Liver (tissue), 8 donors: ENCODE measurements at regions not wholly inside any gene's neighbourhood (a gene's known extent, or its start where the extent isn't known, plus 50 kb on each side); places are given as distances from the start of the nearest gene placed in this dataset.

Experiments
- DNase-seq: peaks from one replicate; pipeline ENCODE4 v3.0.0-alpha.2; 2017; ENCODE audit warnings: low spot score
- H3K27ac ChIP-seq, 2 donors: one replicate each; pipeline ENCODE4 v1.7.0; 2013; ENCODE audit warnings: inconsistent platforms in 2 of 2, low read length in 2 of 2, control low read depth in 1 of 2, low read depth in 1 of 2, mild to moderate bottlenecking in 1 of 2
- H3K27me3 ChIP-seq, 4 donors: one replicate each; pipeline versions ENCODE4 v1.6.1 to v1.7.0; 2013; ENCODE audit warnings: low read length in 3 of 4, inconsistent platforms in 1 of 4, mild to moderate bottlenecking in 1 of 4, moderate library complexity in 1 of 4; ENCODE audit not compliant: control insufficient read depth in 4 of 4, insufficient read depth in 4 of 4
- H3K36me3 ChIP-seq, 4 donors: one replicate each; pipeline versions ENCODE4 v1.6.1 to v1.7.0; 2013; ENCODE audit warnings: low read length in 3 of 4, mild to moderate bottlenecking in 3 of 4, low read depth in 1 of 4, moderate library complexity in 1 of 4; ENCODE audit not compliant: control insufficient read depth in 4 of 4, insufficient read depth in 3 of 4
- H3K4me1 ChIP-seq, 4 donors: one replicate each; pipeline versions ENCODE4 v1.6.1 to v1.7.0; 2013; ENCODE audit warnings: low read length in 3 of 4, mild to moderate bottlenecking in 3 of 4, moderate library complexity in 1 of 4; ENCODE audit not compliant: control insufficient read depth in 4 of 4, insufficient read depth in 4 of 4
- H3K4me3 ChIP-seq, 3 donors: one replicate each; pipeline versions ENCODE4 v1.6.1 to v1.7.0; 2013; ENCODE audit warnings: low read length in 3 of 3, control low read depth in 1 of 3, low read depth in 1 of 3, mild to moderate bottlenecking in 1 of 3
- H3K9ac ChIP-seq, 2 donors: one replicate each; pipeline ENCODE4 v1.7.0; 2013; ENCODE audit warnings: low read length in 2 of 2, mild to moderate bottlenecking in 2 of 2, moderate library complexity in 2 of 2, control low read depth in 1 of 2, low read depth in 1 of 2
- H3K9me3 ChIP-seq, 4 donors: one replicate each; pipeline versions ENCODE4 v1.6.1 to v1.7.0; 2013; ENCODE audit warnings: low read length in 3 of 4; ENCODE audit not compliant: control insufficient read depth in 4 of 4
- EGR1 ChIP-seq, 2 donors: IDR thresholded peaks; 2 replicates each; pipeline ENCODE4 v1.6.1; 2016 to 2018; ENCODE audit warnings: antibody characterized with exemption in 2 of 2, low read depth in 2 of 2
- FOXA1 ChIP-seq: IDR thresholded peaks from 2 replicates; pipeline ENCODE4 v1.6.1; 2016; ENCODE audit warnings: antibody characterized with exemption
- FOXA2 ChIP-seq: IDR thresholded peaks from 2 replicates; pipeline ENCODE4 v1.6.1; 2016; ENCODE audit warnings: antibody characterized with exemption
- GABPA ChIP-seq, 2 donors: IDR thresholded peaks in 1 of 2; conservative IDR thresholded peaks in 1 of 2; 2 replicates each; pipeline ENCODE4 v1.6.1; 2016; ENCODE audit warnings: antibody characterized with exemption in 2 of 2, mild to moderate bottlenecking in 1 of 2, moderate library complexity in 1 of 2
- HNF4A ChIP-seq, 2 donors: conservative IDR thresholded peaks; 2 replicates each; pipeline ENCODE4 v1.6.1; 2016; ENCODE audit warnings: antibody characterized with exemption in 2 of 2, mild to moderate bottlenecking in 2 of 2
- HNF4G ChIP-seq: IDR thresholded peaks from 2 replicates; pipeline ENCODE4 v1.6.1; 2016; ENCODE audit warnings: antibody characterized with exemption
- JUND ChIP-seq, 2 donors: IDR thresholded peaks; 2 replicates each; pipeline ENCODE4 v1.6.1; 2016; ENCODE audit warnings: antibody characterized with exemption in 2 of 2
- NR2F2 ChIP-seq: IDR thresholded peaks from 2 replicates; pipeline ENCODE4 v1.6.1; 2016; ENCODE audit warnings: antibody characterized with exemption
- RAD21 ChIP-seq, 2 donors: IDR thresholded peaks; 2 replicates each; pipeline ENCODE4 v1.6.1; 2016; ENCODE audit warnings: antibody characterized with exemption in 2 of 2, mild to moderate bottlenecking in 2 of 2
- SP1 ChIP-seq: IDR thresholded peaks from 2 replicates; pipeline ENCODE4 v1.6.1; 2018; ENCODE audit warnings: antibody characterized with exemption, mild to moderate bottlenecking
- TAF1 ChIP-seq: conservative IDR thresholded peaks from 2 replicates; pipeline ENCODE4 v1.6.1; 2016; ENCODE audit warnings: antibody characterized with exemption, mild to moderate bottlenecking
- WGBS: extraction: QIAGEN DNeasy Blood & Tissue Kit; methylation state at CpG from one replicate; pipeline ENCODE4 v1.1.7; 2013; 5-methylcytosine and 5-hydroxymethylcytosine counted together
- TF ChIP-seq, protein P1 (sequence below): fragments of 150-350 bp; IDR thresholded peaks from 2 replicates; pipeline ENCODE4 v1.5.1; 2017; ENCODE audit warnings: improper control_type of control experiment, low read depth, low read length; ENCODE audit not compliant: missing input control
- TF ChIP-seq, protein P2 (sequence below): IDR thresholded peaks from 2 replicates; pipeline ENCODE4 v1.6.1; 2016; ENCODE audit warnings: antibody characterized with exemption
- TF ChIP-seq, protein P3 (sequence below): IDR thresholded peaks from 2 replicates; pipeline ENCODE4 v1.6.1; 2016; ENCODE audit warnings: antibody characterized with exemption
- TF ChIP-seq, protein P4 (sequence below): IDR thresholded peaks from 2 replicates; pipeline ENCODE4 v1.6.1; 2016; ENCODE audit warnings: antibody characterized with exemption
- TF ChIP-seq, protein P5 (sequence below): IDR thresholded peaks from 2 replicates; pipeline ENCODE4 v1.6.1; 2016; ENCODE audit warnings: antibody characterized with exemption, mild to moderate bottlenecking
- donor health status: healthy.
- donor health status: healthy.
- donor health status: healthy.
- donor health status: healthy.
- donor health status: healthy.

DNA sequence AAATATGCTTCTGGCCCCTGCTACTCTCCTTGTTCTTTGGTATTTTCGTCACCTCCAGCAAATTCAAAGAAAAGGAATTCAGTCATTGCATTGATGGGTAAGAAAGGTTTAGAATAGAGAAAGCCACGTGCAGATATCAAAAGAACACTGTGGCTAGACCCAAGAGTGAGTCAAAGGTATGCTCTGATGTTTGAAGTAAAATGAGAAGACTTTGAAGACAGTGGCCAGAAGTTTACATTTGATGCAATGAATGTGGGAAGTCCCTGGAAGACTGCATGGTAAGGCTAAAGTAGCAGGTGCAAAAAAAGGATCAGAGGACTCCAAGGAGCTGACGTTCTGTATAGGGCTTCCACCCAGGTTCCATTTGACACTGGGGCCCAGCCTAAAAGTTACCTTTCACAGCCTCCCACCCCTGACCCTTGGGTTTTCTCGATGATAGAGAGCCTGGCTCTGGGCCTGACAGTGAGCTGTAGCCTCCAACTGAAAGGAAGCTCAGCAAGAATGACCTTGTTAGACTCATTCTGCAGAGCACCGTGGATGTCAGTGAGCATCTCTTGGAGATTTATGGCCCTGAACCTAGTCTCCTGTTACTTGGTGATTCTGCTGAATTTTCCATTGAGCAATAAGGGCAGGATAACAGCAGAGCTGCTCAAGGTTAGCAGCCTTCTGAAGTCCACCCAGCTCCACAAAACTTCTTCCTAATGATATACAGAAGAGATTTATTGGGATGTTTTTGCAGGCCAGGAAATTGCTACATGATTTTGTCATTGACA, 223.7 kb upstream of the RBBP8 start:
- peaks cover 1 to 17% (median 14%) of the 10 kb centered on the region in 4 donors for H3K4me1 ChIP-seq
- H3K9me3 ChIP-seq, result no peaks in the 10 kb centered on the region
- peak overlapping the region; percentile 36 to 89 for H3K27ac ChIP-seq
- TF ChIP-seq, protein P1, sequence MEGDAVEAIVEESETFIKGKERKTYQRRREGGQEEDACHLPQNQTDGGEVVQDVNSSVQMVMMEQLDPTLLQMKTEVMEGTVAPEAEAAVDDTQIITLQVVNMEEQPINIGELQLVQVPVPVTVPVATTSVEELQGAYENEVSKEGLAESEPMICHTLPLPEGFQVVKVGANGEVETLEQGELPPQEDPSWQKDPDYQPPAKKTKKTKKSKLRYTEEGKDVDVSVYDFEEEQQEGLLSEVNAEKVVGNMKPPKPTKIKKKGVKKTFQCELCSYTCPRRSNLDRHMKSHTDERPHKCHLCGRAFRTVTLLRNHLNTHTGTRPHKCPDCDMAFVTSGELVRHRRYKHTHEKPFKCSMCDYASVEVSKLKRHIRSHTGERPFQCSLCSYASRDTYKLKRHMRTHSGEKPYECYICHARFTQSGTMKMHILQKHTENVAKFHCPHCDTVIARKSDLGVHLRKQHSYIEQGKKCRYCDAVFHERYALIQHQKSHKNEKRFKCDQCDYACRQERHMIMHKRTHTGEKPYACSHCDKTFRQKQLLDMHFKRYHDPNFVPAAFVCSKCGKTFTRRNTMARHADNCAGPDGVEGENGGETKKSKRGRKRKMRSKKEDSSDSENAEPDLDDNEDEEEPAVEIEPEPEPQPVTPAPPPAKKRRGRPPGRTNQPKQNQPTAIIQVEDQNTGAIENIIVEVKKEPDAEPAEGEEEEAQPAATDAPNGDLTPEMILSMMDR, result no peak
- no peak for TF ChIP-seq SP1
- TF ChIP-seq, protein P2, sequence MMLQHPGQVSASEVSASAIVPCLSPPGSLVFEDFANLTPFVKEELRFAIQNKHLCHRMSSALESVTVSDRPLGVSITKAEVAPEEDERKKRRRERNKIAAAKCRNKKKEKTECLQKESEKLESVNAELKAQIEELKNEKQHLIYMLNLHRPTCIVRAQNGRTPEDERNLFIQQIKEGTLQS, result no peak
- TF ChIP-seq RAD21 (IDR thresholded peaks at IDR 0.05), result no peak
- no peak for TF ChIP-seq FOXA2
- TF ChIP-seq, protein P3, sequence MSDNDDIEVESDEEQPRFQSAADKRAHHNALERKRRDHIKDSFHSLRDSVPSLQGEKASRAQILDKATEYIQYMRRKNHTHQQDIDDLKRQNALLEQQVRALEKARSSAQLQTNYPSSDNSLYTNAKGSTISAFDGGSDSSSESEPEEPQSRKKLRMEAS, result no peak
- no peak for TF ChIP-seq EGR1 (IDR thresholded peaks at IDR 0.05; ENCODE audit: low read depth in 2 of 2)
- TF ChIP-seq GABPA (IDR thresholded peaks at IDR 0.05 in 1 of 2, conservative IDR thresholded peaks at IDR 0.05 in 1 of 2), result no peak
- no peak for TF ChIP-seq JUND (IDR thresholded peaks at IDR 0.05)
- TF ChIP-seq NR2F2, result no peak
- TF ChIP-seq TAF1, result no peak
- no peak for TF ChIP-seq FOXA1
- no peak for TF ChIP-seq HNF4G
- TF ChIP-seq, protein P4, sequence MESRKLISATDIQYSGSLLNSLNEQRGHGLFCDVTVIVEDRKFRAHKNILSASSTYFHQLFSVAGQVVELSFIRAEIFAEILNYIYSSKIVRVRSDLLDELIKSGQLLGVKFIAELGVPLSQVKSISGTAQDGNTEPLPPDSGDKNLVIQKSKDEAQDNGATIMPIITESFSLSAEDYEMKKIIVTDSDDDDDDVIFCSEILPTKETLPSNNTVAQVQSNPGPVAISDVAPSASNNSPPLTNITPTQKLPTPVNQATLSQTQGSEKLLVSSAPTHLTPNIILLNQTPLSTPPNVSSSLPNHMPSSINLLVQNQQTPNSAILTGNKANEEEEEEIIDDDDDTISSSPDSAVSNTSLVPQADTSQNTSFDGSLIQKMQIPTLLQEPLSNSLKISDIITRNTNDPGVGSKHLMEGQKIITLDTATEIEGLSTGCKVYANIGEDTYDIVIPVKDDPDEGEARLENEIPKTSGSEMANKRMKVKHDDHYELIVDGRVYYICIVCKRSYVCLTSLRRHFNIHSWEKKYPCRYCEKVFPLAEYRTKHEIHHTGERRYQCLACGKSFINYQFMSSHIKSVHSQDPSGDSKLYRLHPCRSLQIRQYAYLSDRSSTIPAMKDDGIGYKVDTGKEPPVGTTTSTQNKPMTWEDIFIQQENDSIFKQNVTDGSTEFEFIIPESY, result no peak
- TF ChIP-seq HNF4A (conservative IDR thresholded peaks at IDR 0.05), result no peak
- TF ChIP-seq, protein P5, sequence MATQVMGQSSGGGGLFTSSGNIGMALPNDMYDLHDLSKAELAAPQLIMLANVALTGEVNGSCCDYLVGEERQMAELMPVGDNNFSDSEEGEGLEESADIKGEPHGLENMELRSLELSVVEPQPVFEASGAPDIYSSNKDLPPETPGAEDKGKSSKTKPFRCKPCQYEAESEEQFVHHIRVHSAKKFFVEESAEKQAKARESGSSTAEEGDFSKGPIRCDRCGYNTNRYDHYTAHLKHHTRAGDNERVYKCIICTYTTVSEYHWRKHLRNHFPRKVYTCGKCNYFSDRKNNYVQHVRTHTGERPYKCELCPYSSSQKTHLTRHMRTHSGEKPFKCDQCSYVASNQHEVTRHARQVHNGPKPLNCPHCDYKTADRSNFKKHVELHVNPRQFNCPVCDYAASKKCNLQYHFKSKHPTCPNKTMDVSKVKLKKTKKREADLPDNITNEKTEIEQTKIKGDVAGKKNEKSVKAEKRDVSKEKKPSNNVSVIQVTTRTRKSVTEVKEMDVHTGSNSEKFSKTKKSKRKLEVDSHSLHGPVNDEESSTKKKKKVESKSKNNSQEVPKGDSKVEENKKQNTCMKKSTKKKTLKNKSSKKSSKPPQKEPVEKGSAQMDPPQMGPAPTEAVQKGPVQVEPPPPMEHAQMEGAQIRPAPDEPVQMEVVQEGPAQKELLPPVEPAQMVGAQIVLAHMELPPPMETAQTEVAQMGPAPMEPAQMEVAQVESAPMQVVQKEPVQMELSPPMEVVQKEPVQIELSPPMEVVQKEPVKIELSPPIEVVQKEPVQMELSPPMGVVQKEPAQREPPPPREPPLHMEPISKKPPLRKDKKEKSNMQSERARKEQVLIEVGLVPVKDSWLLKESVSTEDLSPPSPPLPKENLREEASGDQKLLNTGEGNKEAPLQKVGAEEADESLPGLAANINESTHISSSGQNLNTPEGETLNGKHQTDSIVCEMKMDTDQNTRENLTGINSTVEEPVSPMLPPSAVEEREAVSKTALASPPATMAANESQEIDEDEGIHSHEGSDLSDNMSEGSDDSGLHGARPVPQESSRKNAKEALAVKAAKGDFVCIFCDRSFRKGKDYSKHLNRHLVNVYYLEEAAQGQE, result no peak
- DNase-seq, result no peak
- no peak overlapping the region for H3K4me3 ChIP-seq
- 81% methylated on average over 5 of the region's 5 CpGs for WGBS
- no peaks in the 10 kb centered on the region for H3K27me3 ChIP-seq
- no peaks in the 10 kb centered on the region for H3K36me3 ChIP-seq
- H3K9ac ChIP-seq, result no peak overlapping the region
